Breast epithelium (tissue), 3 donors: ENCODE measurements at regions not wholly inside any gene's neighbourhood (a gene's known extent, or its start where the extent isn't known, plus 50 kb on each side); places are given as distances from the start of the nearest gene placed in this dataset.

Experiments
- POLR2A ChIP-seq: fragments of 450-650 bp; IDR thresholded peaks from one replicate; pipeline ENCODE4 v1.6.1; 2016; ENCODE audit warnings: antibody characterized with exemption, mild to moderate bottlenecking, moderate library complexity
- TF ChIP-seq, protein P1 (sequence below), 3 donors: fragments of 450-650 bp; IDR thresholded peaks; one replicate each; pipeline ENCODE4 v1.5.1; 2016 to 2017; ENCODE audit warnings: antibody characterized with exemption in 3 of 3, mild to moderate bottlenecking in 3 of 3, moderate library complexity in 3 of 3

DNA sequence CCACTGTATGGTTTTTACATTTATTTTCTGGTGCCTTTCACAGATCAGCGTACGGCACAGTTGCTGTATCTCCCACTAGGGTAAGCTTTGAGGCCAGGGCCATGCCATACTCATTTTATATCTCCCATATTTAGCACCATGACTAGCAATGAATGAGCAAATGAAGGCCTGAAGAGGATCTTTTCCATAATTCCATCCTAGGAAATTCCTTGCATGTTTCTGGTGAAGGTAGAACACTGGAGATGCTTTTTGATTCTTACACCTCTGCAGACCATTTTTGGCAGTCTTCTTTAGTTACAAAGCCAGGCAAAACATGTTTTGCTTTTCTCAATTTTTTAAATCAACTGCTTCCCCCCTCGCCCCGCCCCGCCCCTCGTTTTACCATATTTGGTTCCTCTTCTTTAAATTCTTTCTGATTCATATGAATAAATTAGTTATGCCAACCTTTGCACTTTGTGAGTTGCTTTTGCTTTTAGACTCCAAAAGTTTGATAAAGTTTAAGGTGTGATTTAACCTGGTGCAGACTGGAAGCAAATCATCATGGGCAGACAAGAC lies 78.9 kb upstream of the AK4 start:
- TF ChIP-seq, protein P1, sequence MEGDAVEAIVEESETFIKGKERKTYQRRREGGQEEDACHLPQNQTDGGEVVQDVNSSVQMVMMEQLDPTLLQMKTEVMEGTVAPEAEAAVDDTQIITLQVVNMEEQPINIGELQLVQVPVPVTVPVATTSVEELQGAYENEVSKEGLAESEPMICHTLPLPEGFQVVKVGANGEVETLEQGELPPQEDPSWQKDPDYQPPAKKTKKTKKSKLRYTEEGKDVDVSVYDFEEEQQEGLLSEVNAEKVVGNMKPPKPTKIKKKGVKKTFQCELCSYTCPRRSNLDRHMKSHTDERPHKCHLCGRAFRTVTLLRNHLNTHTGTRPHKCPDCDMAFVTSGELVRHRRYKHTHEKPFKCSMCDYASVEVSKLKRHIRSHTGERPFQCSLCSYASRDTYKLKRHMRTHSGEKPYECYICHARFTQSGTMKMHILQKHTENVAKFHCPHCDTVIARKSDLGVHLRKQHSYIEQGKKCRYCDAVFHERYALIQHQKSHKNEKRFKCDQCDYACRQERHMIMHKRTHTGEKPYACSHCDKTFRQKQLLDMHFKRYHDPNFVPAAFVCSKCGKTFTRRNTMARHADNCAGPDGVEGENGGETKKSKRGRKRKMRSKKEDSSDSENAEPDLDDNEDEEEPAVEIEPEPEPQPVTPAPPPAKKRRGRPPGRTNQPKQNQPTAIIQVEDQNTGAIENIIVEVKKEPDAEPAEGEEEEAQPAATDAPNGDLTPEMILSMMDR (IDR thresholded peaks at IDR 0.05): no peak
- no peak for TF ChIP-seq POLR2A
